Kidney (tissue), 13 donors: ENCODE measurements at regions not wholly inside any gene's neighbourhood (a gene's known extent, or its start where the extent isn't known, plus 50 kb on each side); places are given as distances from the start of the nearest gene placed in this dataset.

Experiments
- DNase-seq, 5 donors: peaks; one replicate each; pipeline ENCODE4 v3.0.0-alpha.2; 2013 to 2020
- FAIRE-seq: peaks from 2 replicates; lab custom pipeline; 2012; peaks lifted over from hg19 to GRCh38; lab: Jason Lieb, UNC
- H3K27ac ChIP-seq, 2 donors: one replicate each; pipeline ENCODE4 v1.7.0; 2013; ENCODE audit warnings: low read depth in 2 of 2, low read length in 2 of 2, inconsistent platforms in 1 of 2
- H3K27me3 ChIP-seq: one replicate; pipeline ENCODE4 v1.7.1; 2013; ENCODE audit warnings: low read length, inconsistent platforms; ENCODE audit not compliant: control insufficient read depth, insufficient read depth
- H3K36me3 ChIP-seq, 3 donors: one replicate each; pipeline versions ENCODE4 v1.7.0 to v1.7.1; 2013; ENCODE audit warnings: low read length in 3 of 3, control low read depth in 1 of 3, inconsistent platforms in 1 of 3; ENCODE audit not compliant: insufficient read depth in 3 of 3, control insufficient read depth in 2 of 3
- H3K4me1 ChIP-seq, 3 donors: one replicate each; pipeline versions ENCODE4 v1.7.0 to v1.7.1; 2013; ENCODE audit warnings: low read length in 3 of 3, inconsistent platforms in 1 of 3, low read depth in 1 of 3; ENCODE audit not compliant: control insufficient read depth in 2 of 3, insufficient read depth in 2 of 3
- H3K4me3 ChIP-seq, 3 donors: one replicate each; pipeline versions ENCODE4 v1.7.0 to v1.8.1; 2013; ENCODE audit warnings: low read length in 3 of 3, control low read depth in 1 of 3, inconsistent platforms in 1 of 3
- H3K9ac ChIP-seq, 3 donors: one replicate each; pipeline versions ENCODE4 v1.7.0 to v1.7.1; 2013; ENCODE audit warnings: low read length in 3 of 3, control low read depth in 1 of 3, inconsistent platforms in 1 of 3
- H3K9me3 ChIP-seq, 3 donors: one replicate each; pipeline versions ENCODE4 v1.7.0 to v1.7.1; 2013; ENCODE audit warnings: low read length in 3 of 3, control low read depth in 1 of 3, inconsistent platforms in 1 of 3; ENCODE audit not compliant: control insufficient read depth in 2 of 3, insufficient read depth in 1 of 3
- intact Hi-C: fragments of 100-400 bp; cut with DNase I; formaldehyde crosslinking; loops from one replicate; pipeline ENCODE4 v1.11.1; 2022
- TF ChIP-seq, protein P1 (sequence below): IDR thresholded peaks from 3 replicates; pipeline ENCODE4 v1.5.1; 2012; ENCODE audit warnings: mild to moderate bottlenecking, moderate library complexity, borderline replicate concordance; ENCODE audit not compliant: insufficient read depth; ENCODE audit errors: extremely low read depth
- donor health status: control.
- donor health status: control.
- donor health status: control.
- donor health status: control.
- donor health status: control.
- donor health status: DM: yes; HTN: yes; CAD: no.
- donor health status: Normal renal cell carcinoma (clear cell type).

DNA sequence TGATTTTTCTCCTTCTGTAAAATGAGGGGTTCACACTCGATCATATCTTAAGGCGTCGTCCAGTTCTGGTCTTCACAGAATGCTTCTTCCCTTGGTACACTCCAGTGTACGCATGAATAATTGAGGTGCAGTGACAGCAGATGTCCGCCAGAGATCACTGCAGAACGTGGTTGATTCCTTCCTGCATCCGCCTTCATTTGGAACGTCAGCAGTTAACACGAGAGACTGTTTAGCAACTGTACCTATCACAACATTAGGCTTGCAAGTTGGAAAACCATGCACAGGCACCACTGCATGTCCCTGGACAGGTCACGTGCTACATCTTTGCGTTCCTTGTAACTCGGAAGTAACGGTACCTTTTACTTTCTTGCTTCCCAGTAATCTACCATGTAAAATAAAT, 66.0 kb upstream of the GEMIN8 start:
- H3K27ac ChIP-seq, result no peak overlapping the region
- FAIRE-seq (peak; percentile 62), DNase-seq (peak in 4 of 5 donors; percentile 42 to 73 (median 56))
- peaks cover 8% of the 10 kb centered on the region for H3K27me3 ChIP-seq
- no peaks in the 10 kb centered on the region for H3K36me3 ChIP-seq
- peak overlapping the region in 1 of 3 donors; percentile 38 for H3K4me3 ChIP-seq
- no peak overlapping the region for H3K9ac ChIP-seq
- TF ChIP-seq, protein P1, sequence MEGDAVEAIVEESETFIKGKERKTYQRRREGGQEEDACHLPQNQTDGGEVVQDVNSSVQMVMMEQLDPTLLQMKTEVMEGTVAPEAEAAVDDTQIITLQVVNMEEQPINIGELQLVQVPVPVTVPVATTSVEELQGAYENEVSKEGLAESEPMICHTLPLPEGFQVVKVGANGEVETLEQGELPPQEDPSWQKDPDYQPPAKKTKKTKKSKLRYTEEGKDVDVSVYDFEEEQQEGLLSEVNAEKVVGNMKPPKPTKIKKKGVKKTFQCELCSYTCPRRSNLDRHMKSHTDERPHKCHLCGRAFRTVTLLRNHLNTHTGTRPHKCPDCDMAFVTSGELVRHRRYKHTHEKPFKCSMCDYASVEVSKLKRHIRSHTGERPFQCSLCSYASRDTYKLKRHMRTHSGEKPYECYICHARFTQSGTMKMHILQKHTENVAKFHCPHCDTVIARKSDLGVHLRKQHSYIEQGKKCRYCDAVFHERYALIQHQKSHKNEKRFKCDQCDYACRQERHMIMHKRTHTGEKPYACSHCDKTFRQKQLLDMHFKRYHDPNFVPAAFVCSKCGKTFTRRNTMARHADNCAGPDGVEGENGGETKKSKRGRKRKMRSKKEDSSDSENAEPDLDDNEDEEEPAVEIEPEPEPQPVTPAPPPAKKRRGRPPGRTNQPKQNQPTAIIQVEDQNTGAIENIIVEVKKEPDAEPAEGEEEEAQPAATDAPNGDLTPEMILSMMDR, result peak; percentile 66
- intact Hi-C loops, result no loop called here
- no peaks in the 10 kb centered on the region for H3K9me3 ChIP-seq
- H3K4me1 ChIP-seq, result no peaks in the 10 kb centered on the region

DNA sequence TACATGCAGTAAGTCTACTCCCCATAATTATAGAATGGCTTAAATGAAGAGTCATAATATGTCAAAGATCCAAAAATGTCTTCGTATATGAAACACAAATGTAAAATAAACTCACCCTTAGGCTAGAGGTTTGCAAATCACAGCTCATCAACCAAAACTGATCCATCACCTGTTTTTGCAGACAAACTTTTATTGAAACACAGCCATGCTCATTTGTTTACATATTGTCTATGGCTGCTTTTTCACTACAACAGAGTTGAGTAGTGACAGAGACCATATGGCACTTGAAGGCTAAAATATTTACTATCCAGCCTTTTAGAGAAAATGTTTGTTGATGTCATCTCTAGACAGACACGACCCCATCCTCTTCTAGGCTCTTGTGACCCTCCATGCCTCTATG, 64.5 kb upstream of the GEMIN8 start:
- TF ChIP-seq, protein P1, result no peak
- H3K4me1 ChIP-seq, result no peaks in the 10 kb centered on the region
- H3K9ac ChIP-seq, result no peak overlapping the region
- DNase-seq (peak in 1 of 5 donors; percentile 2), FAIRE-seq (no peak)
- H3K27me3 ChIP-seq, result peaks cover 8% of the 10 kb centered on the region
- H3K36me3 ChIP-seq, result no peaks in the 10 kb centered on the region
- no peak overlapping the region for H3K4me3 ChIP-seq
- no peaks in the 10 kb centered on the region for H3K9me3 ChIP-seq
- intact Hi-C loops, result no loop called here
- H3K27ac ChIP-seq, result no peak overlapping the region

DNA sequence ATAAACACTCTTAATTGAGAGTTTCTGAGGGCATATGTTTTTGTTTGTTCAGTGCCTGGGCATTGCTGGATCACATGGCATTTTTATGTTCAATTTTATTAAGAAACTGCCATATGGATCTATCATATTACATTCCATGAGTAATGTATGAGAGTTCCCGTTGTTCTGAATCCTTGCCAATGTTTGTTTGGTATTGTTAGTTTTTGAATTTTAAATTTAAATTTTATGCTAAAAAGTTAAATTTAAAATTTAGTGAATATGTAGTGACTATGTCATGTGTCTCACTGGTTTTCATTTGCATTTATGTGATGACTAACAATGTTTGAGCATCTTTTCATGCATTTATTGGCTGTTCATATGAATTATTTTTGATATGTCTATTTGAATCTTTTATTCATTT, 54.8 kb upstream of the GEMIN8 start:
- no peaks in the 10 kb centered on the region for H3K4me1 ChIP-seq

More for the DNA sequence above, 54.8 kb upstream of the GEMIN8 start:
- no peak overlapping the region for H3K27ac ChIP-seq
- H3K4me3 ChIP-seq, result no peak overlapping the region
- H3K9ac ChIP-seq, result no peak overlapping the region
- intact Hi-C loops, result no loop called here
- DNase-seq (no peak), FAIRE-seq (no peak)
- H3K36me3 ChIP-seq, result no peaks in the 10 kb centered on the region
- TF ChIP-seq, protein P1, result no peak
- H3K9me3 ChIP-seq, result no peaks in the 10 kb centered on the region
- peaks cover 4% of the 10 kb centered on the region for H3K27me3 ChIP-seq
